ENCODE measurements at regions not wholly inside any gene's neighbourhood (a gene's known extent, or its start where the extent isn't known, plus 50 kb on each side); places are given as distances from the start of the nearest gene placed in this dataset.

DNA sequence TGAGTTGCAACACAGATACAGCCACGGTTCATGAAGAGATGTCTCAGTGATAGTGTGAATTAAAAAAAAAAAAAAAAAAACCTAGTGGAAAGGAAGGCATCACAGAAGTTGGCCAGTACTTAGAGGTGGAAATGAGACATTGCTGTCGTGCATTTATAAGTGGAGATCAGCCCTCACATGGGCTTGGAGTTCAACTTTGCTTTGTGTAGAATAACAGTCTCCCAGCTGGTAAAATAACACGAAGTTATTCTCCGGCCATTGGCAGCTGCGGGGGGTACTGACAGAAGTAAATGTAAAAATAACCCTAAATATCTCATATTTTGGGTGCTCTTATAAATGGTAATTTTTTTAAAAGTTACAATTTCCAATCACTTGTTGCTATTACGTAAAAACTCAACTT lies 98.8 kb upstream of the TMEM18 start:
- Mint-ChIP-seq H3K4me1 (ENCODE audit: low read depth, unreplicated experiment) (peaks cover 28% of the 10 kb centered on the region), H3K4me3 (ENCODE audit: unreplicated experiment) (no peak overlapping the region), H3K27ac (ENCODE audit: unreplicated experiment) (no peak overlapping the region), H3K36me3 (ENCODE audit: unreplicated experiment) (no peaks in the 10 kb centered on the region), H3K9me3 (ENCODE audit: unreplicated experiment) (peaks cover 3% of the 10 kb centered on the region), H3K27me3 (ENCODE audit: unreplicated experiment) (peaks cover 6% of the 10 kb centered on the region)
- TF ChIP-seq, protein P1, sequence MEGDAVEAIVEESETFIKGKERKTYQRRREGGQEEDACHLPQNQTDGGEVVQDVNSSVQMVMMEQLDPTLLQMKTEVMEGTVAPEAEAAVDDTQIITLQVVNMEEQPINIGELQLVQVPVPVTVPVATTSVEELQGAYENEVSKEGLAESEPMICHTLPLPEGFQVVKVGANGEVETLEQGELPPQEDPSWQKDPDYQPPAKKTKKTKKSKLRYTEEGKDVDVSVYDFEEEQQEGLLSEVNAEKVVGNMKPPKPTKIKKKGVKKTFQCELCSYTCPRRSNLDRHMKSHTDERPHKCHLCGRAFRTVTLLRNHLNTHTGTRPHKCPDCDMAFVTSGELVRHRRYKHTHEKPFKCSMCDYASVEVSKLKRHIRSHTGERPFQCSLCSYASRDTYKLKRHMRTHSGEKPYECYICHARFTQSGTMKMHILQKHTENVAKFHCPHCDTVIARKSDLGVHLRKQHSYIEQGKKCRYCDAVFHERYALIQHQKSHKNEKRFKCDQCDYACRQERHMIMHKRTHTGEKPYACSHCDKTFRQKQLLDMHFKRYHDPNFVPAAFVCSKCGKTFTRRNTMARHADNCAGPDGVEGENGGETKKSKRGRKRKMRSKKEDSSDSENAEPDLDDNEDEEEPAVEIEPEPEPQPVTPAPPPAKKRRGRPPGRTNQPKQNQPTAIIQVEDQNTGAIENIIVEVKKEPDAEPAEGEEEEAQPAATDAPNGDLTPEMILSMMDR (IDR thresholded peaks at IDR 0.05; ENCODE audit: partially characterized antibody, unreplicated experiment), result no peak
- DNase-seq, result no peak

DNA sequence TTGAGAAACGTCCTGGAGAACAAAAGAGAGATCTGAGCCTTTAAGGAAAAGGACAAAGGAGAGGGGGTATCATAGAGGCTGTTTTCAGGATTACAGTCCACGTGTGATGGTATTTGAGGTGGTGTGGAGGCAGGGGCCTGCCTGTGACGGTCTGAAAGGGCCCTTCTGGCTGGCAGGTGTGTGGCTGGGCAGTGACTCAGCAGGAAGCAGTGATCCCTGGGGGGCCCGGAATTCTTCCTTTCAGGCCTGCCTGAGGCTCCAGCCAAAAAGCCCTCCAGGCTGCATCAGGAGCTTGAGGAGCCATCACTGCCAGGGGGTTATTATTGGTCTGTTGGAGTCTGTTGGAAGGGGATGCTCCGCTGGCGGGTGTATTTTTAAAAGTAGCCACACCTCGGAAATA lies 97.2 kb upstream of the TMEM18 start:
- no peaks in the 10 kb centered on the region for H3K36me3 Mint-ChIP-seq (ENCODE audit: unreplicated experiment)
- H3K27ac Mint-ChIP-seq (ENCODE audit: unreplicated experiment), result peak overlapping the region; percentile 70
- TF ChIP-seq, protein P1 (IDR thresholded peaks at IDR 0.05; ENCODE audit: partially characterized antibody, unreplicated experiment), result no peak
- peaks cover 3% of the 10 kb centered on the region for H3K9me3 Mint-ChIP-seq (ENCODE audit: unreplicated experiment)
- H3K27me3 Mint-ChIP-seq (ENCODE audit: unreplicated experiment), result peaks cover 9% of the 10 kb centered on the region
- peak; percentile 43 for DNase-seq
- peaks cover 27% of the 10 kb centered on the region for H3K4me1 Mint-ChIP-seq (ENCODE audit: low read depth, unreplicated experiment)
- H3K4me3 Mint-ChIP-seq (ENCODE audit: unreplicated experiment), result peak overlapping the region; percentile 35

DNA sequence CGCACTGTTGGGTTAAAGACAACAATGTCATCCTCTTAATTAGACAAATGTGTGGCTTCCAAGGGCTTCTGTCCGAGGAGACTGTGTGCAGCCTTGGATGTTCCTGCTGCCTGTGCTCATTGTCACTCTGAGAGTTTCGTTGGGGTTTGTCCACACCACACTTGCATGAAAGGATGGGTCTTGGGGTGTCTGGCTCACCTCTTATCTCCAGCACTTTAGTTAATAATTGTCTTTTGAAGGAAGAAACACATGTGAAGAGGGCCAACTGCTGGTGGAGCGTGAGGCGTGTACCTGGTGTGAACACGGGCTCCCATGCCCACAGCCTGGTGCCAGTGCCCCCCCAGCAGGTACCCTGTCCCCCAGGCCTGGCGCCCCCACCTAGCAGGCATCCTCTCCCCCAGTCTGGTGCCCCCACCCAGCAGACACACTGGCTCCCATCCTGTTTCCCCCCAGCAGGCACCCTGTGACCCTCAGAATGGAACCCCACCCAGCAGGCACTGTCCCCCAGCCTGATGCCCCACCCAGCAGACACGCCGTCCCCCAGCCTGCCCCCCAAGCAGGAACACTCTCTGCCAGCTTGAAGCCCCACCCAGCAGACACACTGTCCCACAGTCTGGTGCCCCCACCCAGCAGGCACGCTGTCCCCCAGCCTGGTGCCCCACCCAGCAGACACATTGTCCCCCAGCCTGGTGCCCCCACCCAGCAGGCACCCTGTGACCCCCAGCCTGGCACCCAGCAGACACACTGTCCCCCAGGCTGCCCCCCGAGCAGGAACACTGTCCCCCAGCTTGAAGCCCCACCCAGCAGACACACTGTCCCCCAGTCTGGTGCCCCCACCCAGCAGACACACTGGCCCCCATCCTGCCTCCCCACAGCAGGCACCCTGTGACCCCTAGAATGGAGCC lies 96.3 kb upstream of the TMEM18 start:
- no peak overlapping the region for H3K27ac Mint-ChIP-seq (ENCODE audit: unreplicated experiment)
- H3K9me3 Mint-ChIP-seq (ENCODE audit: unreplicated experiment), result peaks cover 3% of the 10 kb centered on the region
- peaks cover 23% of the 10 kb centered on the region for H3K4me1 Mint-ChIP-seq (ENCODE audit: low read depth, unreplicated experiment)
- H3K27me3 Mint-ChIP-seq (ENCODE audit: unreplicated experiment), result peaks cover 6% of the 10 kb centered on the region
- no peak overlapping the region for H3K4me3 Mint-ChIP-seq (ENCODE audit: unreplicated experiment)
- TF ChIP-seq, protein P1 (IDR thresholded peaks at IDR 0.05; ENCODE audit: partially characterized antibody, unreplicated experiment), result no peak
- DNase-seq, result no peak
- H3K36me3 Mint-ChIP-seq (ENCODE audit: unreplicated experiment), result no peaks in the 10 kb centered on the region

DNA sequence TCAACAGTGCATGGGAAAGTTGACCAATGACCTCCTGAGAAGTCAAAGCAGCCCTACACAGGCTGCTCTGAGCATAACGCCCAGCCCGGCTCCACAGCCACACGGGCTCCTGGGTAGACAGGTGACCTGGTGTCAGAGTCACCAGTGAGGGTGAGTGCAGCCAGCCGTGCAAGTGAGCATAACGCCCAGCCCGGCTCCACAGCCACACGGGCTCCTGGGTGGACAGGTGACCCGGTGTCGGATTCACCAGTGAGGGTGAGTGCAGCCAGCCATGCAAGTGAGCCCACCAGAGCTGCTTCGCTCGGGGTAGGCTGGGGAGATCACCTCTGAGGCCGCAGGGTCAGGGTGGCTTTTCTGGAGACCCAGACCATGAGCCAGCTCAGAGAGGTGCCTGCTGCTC lies 94.3 kb upstream of the TMEM18 start:
- Mint-ChIP-seq H3K36me3 (ENCODE audit: unreplicated experiment) (peaks cover 5% of the 10 kb centered on the region), H3K9me3 (ENCODE audit: unreplicated experiment) (peaks cover 2% of the 10 kb centered on the region), H3K4me3 (ENCODE audit: unreplicated experiment) (no peak overlapping the region), H3K27ac (ENCODE audit: unreplicated experiment) (no peak overlapping the region), H3K27me3 (ENCODE audit: unreplicated experiment) (peaks cover 9% of the 10 kb centered on the region), H3K4me1 (ENCODE audit: low read depth, unreplicated experiment) (peaks cover 28% of the 10 kb centered on the region)
- TF ChIP-seq, protein P1 (IDR thresholded peaks at IDR 0.05; ENCODE audit: partially characterized antibody, unreplicated experiment), result no peak
- no peak for DNase-seq

DNA sequence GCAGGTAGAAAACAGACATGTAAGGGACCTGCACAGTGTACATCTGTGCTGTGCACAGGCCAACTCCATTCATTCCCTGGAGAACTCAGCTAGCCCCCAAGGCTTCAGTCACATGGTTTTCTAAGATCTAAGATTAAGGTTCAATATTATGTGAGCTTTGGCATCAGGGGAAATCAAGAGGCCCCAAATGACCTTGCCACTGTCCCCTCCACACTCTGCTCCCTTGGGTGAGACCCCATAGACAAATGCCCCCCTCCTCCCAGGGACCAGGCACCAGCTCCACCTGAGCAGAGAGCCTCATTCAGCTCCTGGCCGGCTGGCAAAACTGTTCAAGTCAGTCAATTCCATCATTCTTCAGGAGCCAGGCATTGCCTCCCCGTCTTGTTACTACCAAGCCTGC lies 93.6 kb upstream of the TMEM18 start:
- H3K27me3 Mint-ChIP-seq (ENCODE audit: unreplicated experiment), result peaks cover 9% of the 10 kb centered on the region
- peaks cover 5% of the 10 kb centered on the region for H3K36me3 Mint-ChIP-seq (ENCODE audit: unreplicated experiment)
- no peak overlapping the region for H3K4me3 Mint-ChIP-seq (ENCODE audit: unreplicated experiment)
- DNase-seq, result no peak
- H3K27ac Mint-ChIP-seq (ENCODE audit: unreplicated experiment), result no peak overlapping the region
- TF ChIP-seq, protein P1 (IDR thresholded peaks at IDR 0.05; ENCODE audit: partially characterized antibody, unreplicated experiment), result no peak
- peaks cover 35% of the 10 kb centered on the region for H3K4me1 Mint-ChIP-seq (ENCODE audit: low read depth, unreplicated experiment)
- peaks cover 2% of the 10 kb centered on the region for H3K9me3 Mint-ChIP-seq (ENCODE audit: unreplicated experiment)

Measured in glutamatergic neuron (in vitro differentiated cells).